ENCODE measurements at regions not wholly inside any gene's neighbourhood (a gene's known extent, or its start where the extent isn't known, plus 50 kb on each side); places are given as distances from the start of the nearest gene placed in this dataset.

DNA sequence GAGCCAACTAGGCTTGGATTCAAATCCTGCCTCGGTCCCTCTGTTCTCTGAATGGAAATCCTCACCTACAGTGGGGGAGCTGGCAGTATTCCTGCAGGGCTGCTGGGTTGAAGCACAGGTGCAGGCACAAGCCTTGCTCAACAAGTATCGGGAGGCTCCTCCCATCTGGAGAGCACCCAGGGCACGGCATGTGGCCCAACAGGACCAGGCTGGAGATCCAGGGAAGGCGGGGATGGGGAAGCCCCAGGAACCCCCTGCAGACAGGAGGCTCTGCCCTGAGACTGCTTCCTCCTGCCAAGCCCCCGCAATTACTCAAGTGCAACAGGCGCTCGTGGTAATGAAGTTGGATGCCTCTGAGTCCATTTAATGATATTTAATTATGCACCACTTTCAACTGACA is 128.0 kb upstream of the VSTM2B start:
- no peak for DNase-seq (ENCODE audit: low read depth in 2 of 2)

DNA sequence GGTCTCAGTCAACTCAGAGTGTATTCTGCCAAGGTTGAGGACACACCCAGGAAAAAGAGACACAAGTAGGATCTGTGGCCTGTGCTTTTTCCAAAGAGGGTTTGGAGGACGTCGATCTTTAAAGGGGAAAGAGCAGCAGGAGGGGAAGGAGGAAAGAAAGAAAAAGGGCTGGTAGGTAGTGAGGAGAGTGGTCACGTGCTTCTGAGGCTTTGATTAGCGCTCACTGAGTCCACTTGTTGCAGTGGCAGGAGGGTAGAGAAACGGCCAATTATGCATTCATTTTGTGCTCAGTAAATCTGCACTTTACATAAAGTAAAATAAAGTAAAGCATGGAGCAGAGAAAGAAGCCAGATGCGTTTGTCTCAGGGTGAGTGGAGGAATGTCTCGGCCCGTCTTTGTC is 126.0 kb upstream of the VSTM2B start:
- no peak for DNase-seq (ENCODE audit: low read depth in 2 of 2)

DNA sequence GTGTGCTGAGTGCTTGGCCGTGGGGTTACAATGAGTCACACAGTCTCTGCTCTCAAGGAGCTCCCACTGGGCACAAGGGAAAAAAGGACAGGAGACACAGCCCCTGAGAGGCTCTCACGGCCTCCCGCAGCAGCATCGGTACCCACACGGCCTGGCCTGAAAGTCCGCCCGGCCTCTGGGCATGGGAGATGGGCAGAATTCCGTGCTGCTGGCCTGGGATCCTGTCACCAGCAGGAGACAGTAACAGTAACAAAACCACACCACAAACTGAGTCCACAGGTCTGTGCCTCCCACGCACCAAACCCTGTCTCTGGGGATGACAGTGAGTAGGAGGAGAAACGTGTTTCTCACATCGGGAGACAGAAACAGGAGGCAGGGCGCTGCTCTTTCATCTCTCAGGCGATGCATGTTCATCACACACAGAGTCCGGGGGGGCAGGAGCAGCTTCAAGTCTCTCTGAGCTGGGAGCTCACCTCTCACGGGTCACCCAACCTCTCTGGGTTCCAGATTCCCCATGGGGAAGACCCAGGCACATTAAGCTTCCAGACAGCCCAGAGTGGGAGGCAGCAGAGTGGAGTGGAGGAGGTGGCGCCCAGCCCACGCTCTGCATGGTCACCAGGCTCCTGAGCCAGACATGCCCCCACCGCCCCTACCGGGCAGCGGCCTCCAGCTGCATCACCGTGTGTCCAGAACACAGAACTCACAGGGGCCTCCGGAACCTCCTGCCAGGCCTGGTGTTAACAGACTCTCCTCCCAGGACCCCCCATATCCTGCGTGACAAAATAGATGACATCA is 124.7 kb upstream of the VSTM2B start:
- no peak for DNase-seq (ENCODE audit: low read depth in 2 of 2)

DNA sequence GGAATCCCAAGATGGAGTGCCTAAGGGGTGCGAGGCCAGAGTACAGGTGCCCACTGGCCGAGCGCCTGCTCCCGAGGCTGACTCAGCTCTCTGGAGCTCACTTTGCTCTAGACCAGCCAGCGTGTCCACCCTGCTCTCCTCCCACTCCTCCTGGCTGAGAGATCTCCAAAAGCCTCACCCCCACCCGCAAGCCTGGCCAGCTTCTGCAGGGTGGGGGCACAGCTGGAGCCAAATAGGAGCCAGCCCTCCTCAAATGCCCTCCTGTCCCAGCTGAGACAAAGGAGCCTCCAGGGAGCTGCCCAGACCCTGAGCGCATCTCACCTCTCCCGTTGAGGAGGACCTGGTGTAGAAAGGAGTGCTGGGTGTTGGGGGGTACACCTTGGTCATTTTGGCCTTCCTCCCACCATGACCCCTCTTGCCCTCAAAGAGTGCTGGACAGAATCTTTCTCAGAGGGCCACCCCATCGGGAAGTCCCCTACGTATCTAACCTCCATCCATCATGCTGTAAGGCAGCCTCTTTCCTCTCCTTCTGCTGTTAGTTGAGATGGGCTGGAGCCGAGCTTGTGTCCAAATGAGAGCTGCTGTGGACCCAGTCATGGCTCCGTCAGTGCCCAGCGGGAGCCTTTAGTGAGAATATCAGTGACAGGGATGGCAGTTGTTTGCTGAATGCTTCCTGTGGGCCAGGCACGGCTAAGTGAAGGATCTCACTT is 123.9 kb upstream of the VSTM2B start:
- DNase-seq (ENCODE audit: low read depth in 2 of 2) = no peak

DNA sequence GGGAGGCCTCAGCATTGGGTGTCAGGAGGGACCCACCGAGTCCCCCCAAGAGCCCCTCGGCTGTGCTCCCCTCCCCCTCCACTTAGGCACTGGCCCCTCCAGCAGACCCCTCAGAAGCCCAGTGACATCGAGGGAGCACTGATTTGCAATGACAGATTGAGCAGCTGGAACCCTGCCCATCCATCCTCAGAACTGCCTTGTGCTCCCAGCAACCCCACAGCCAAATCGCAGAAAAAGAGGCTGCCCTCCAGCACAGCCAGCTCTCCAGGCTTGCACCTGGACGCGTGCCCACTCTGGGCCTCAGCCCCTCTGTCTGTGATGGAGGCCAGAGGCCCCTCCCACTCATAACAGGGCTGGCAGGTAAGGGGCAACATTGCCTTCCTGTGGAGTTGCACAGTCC is 123.2 kb upstream of the VSTM2B start:
- DNase-seq (ENCODE audit: low read depth in 2 of 2) = no peak

DNA sequence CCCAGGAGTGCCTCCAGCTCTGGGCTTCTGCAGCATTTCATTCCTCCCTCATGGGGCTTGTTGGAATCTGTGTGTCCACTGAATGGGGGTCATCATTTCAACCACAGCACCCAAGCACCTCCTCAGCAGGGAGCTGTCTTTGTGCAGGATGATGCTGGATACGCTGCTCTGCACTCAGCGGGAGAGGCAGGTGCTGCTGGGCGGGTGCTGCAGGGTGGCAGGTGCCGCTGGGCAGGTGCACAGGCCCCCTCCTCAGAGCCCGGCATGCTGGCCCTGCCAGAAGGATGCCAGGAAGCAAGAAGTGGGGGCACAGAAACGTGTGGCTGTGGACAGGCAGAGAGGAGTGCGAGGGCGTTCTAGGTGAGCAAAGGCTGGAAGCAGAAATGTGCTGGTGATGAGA is 121.8 kb upstream of the VSTM2B start:
- DNase-seq (ENCODE audit: low read depth in 2 of 2) = no peak

DNA sequence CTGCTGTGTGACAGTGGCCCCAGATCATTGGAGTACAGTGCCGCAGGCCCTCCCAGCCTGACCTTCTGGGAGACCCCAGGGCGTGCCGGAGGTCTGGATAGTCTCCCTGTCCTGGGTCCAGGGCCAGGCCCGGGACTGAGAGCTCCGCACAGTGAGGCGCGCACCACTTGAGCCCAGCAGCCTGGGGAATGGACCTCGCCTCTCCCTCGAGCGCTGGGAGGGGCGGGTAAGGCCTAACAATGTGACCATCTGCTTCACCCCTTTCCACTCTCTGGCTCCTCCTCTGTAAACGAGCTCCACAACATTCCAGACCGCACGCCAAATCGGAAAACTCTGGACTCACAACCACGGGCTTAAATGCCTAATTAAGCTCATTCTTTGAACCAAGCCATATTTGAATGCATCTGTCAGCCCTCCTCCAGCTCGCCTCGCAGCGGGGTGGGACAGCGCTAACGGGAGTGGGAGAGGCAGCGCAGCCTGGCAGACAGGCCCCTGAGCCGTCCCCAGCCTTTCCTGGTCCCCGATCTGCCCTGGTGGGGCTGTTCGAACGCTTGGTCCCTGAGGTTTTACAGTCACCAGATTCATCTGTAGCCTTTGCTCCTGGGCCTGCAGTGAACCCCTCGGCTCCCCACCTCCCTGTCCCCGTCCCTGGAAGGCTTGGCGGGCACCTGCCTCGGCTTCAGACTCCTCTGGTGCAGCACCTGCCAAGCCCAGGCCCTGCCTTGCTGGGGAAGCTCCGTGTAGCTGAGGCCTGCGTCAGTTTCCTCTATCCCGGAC is 120.7 kb upstream of the VSTM2B start:
- DNase-seq (ENCODE audit: low read depth in 2 of 2) = no peak

GRCh38 chr19:29405728-29405995 is 120.1 kb upstream of the VSTM2B start:
- DNase-seq (ENCODE audit: low read depth in 2 of 2) = no peak

- DNase-seq (ENCODE audit: low read depth in 2 of 2) = no peak
Measured at GRCh38 chr19:29409076-29409862, 116.5 kb upstream of the VSTM2B start.

GRCh38 chr19:29410601-29411000 is 115.2 kb upstream of the VSTM2B start:
- no peak for DNase-seq (ENCODE audit: low read depth in 2 of 2)

GRCh38 chr19:29411113-29411581 is 114.6 kb upstream of the VSTM2B start:
- DNase-seq (ENCODE audit: low read depth in 2 of 2) = no peak

DNA sequence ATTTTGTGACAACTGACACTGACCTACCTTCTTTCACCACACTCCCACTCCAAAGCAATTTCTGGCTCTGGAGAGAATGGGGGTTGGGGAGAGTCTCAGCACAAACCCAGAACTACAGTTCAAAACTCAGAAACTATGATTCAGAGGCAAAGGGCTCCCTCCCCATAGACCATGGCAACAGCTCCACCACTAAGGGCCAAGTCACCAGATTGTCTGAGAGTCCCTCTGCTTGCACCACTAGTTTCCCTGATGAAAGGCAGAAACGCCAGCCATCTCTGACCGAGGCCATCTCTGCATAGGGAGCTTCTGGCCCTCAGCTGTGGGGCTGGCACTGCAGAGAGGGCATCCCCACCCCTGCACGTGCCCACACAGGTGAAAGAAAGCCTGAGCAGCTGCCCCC is 112.4 kb upstream of the VSTM2B start:
- no peak for DNase-seq (ENCODE audit: low read depth in 2 of 2)

DNA sequence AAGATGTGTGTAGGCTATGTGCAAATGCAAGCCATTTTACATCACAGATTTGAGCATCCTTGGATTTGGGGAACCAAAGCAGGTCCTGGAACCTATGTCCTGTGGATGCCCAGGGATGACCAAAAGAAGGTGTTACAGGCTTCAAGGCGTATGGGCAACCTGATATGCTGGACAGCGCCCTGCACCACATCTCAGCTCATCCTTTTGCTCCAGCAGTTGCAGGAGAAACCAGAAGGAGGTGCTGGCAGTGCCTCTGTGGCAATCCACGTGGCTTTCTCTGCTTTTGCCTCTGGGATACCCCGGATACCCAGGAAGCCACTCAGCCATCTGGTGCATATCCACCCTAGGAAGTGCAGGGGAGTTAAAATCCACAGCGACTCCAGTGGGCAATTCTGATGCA is 110.3 kb upstream of the VSTM2B start:
- no peak for DNase-seq (ENCODE audit: low read depth in 2 of 2)

DNA sequence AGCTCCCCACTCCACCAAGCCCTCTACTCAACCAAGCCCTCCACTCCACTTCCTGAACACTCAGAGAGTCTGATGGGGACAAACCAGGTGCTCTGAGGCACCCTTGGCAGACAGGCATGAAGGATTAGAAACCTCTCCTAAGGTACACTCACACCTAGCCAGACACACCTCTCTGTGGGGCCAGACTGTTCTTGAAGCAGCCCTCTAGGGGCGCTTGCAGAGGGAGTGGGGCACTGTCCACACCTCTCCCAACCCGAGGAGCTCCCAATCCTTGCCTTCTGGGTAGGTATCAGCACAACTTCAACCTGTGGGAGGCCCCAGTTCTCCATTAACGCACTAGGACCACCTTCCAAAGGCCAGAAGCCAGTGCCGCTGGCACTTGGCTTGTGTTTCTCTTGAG is 108.7 kb upstream of the VSTM2B start:
- no peak for DNase-seq (ENCODE audit: low read depth in 2 of 2)

DNA sequence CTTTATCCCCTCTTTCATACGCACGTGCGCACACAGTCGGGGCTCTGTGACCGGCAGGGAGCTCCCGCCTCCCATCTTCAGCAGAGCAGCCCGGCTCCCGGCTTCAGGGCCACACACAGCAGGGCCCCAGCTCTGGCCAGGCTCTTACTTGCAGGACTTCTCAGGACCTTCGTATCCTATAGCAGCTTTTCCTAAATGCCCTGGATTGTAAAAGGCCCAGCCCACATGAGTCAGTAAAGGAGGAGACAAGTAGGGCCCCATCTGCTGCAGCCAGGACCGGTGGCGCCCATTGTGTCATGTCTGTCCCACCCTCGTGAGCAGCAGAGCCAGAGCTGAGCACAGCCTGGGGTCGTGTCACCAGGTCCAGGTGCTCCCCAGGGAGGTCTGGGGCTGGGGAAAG is 107.6 kb upstream of the VSTM2B start:
- no peak for DNase-seq (ENCODE audit: low read depth in 2 of 2)

DNA sequence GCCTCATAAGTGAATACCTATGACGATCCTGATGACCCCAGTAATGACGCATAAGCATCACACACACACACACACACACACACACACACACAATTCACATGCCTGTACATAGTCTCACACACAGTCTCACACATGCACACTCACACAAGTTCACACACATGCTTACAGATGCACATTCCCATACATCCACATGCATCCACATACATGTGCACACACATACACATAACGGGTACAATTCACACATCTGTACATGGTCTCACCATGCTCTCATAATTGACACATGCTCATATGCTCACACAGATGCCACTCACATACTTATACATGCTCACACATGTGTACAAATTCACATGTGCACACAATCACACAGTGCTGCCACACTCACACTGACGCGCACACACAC is 105.7 kb upstream of the VSTM2B start:
- no peak for DNase-seq (ENCODE audit: low read depth in 2 of 2)

- DNase-seq (ENCODE audit: low read depth in 2 of 2) = no peak
Measured at GRCh38 chr19:29420482-29421195, 105.2 kb upstream of the VSTM2B start.

DNA sequence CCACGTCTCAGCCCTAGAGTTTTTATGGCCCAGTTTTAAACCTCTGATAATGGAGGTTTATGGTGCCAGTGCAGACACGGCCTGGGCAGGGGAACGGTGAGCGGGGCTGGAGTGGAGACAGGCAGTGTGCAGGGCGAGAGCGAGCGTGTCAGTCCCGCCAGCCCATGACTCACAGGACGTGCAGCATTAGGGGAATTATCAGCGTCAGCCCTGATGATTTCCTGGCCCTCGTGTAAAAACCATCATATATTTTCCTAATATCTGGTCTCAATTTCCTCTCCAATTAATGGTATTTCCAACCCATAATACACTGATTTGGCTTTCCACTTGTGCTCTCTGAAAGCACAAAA is 104.6 kb upstream of the VSTM2B start:
- DNase-seq (ENCODE audit: low read depth in 2 of 2) = no peak

- no peak for DNase-seq (ENCODE audit: low read depth in 2 of 2)
Measured at GRCh38 chr19:29422047-29422446, 103.7 kb upstream of the VSTM2B start.

GRCh38 chr19:29422486-29423085 is 103.2 kb upstream of the VSTM2B start:
- DNase-seq (ENCODE audit: low read depth in 2 of 2) = no peak

DNA sequence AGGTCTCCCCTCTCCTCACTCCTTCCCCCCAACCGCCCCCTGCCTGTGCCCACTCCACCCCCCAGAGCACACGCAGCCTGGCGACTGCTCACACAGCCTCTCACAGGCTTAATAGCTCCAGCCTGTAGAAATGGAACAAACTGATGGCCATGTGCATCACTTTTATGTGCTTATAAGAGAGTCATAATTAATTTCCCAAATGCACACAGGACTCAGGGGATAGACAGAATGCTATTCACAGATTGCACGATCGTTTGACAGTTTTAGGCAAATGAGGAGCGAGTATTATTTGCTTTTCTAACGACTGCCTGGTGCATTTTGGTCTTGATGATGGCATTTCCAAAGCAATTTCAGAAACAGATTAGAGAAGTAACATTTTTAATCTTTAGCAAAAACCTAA is 97.7 kb upstream of the VSTM2B start:
- no peak for DNase-seq (ENCODE audit: low read depth in 2 of 2)
